GM12892 (cell line): ENCODE measurements at regions not wholly inside any gene's neighbourhood (a gene's known extent, or its start where the extent isn't known, plus 50 kb on each side); places are given as distances from the start of the nearest gene placed in this dataset.

Source experiments
- DNase-seq: peaks from one replicate; pipeline ENCODE4 v3.0.0; 2011; ENCODE audit not compliant: insufficient read length
- FAIRE-seq: peaks from 2 replicates; lab custom pipeline; 2011; peaks lifted over from hg19 to GRCh38; lab: Jason Lieb, UNC
- POLR2A ChIP-seq: IDR thresholded peaks from 2 replicates; pipeline ENCODE4 v1.6.1; 2011; ENCODE audit warnings: low read depth, low read length, control low read depth
- POLR2AphosphoS5 ChIP-seq: IDR thresholded peaks from 2 replicates; pipeline ENCODE4 v1.6.1; 2011; ENCODE audit warnings: low read depth, low read length, control low read depth
- TAF1 ChIP-seq: IDR thresholded peaks from 2 replicates; pipeline ENCODE4 v1.6.1; 2011; ENCODE audit warnings: low read depth, mild to moderate bottlenecking, control low read depth, low read length, borderline replicate concordance

GRCh38 chr12:127873306-127873705 is 393.7 kb upstream of the TMEM132C start:
- FAIRE-seq (no peak), DNase-seq (no peak)
- TF ChIP-seq POLR2AphosphoS5 (no peak), TAF1 (no peak), POLR2A (no peak)

GRCh38 chr12:127881371-127882140 is 385.4 kb upstream of the TMEM132C start:
- no peak for TF ChIP-seq TAF1
- TF ChIP-seq POLR2AphosphoS5 = no peak
- no peak for TF ChIP-seq POLR2A
- DNase-seq (no peak), FAIRE-seq (no peak)

GRCh38 chr12:127883013-127883412 is 384.0 kb upstream of the TMEM132C start:
- no peak for DNase-seq
- no peak for FAIRE-seq
- TF ChIP-seq POLR2A = no peak
- TF ChIP-seq TAF1 = no peak
- no peak for TF ChIP-seq POLR2AphosphoS5

GRCh38 chr12:127885954-127886750 is 380.8 kb upstream of the TMEM132C start:
- DNase-seq (no peak), FAIRE-seq (no peak)
- TF ChIP-seq TAF1 (no peak), POLR2AphosphoS5 (no peak), POLR2A (no peak)

- no peak for DNase-seq
- TF ChIP-seq POLR2A (no peak), POLR2AphosphoS5 (no peak), TAF1 (no peak)
- no peak for FAIRE-seq
These were observed 380.1 kb upstream of the TMEM132C start for GRCh38 chr12:127886827-127887226.

- FAIRE-seq = no peak
- no peak for TF ChIP-seq POLR2A
- no peak for TF ChIP-seq TAF1
- TF ChIP-seq POLR2AphosphoS5 = no peak
- no peak for DNase-seq
These were observed 377.8 kb upstream of the TMEM132C start for GRCh38 chr12:127888943-127889719.

GRCh38 chr12:127893895-127894609 is 372.9 kb upstream of the TMEM132C start:
- no peak for FAIRE-seq
- no peak for TF ChIP-seq POLR2A
- no peak for TF ChIP-seq POLR2AphosphoS5
- DNase-seq = no peak

GRCh38 chr12:127896661-127897060 is 370.3 kb upstream of the TMEM132C start:
- TF ChIP-seq POLR2A = no peak
- DNase-seq = no peak
- FAIRE-seq = no peak

GRCh38 chr12:127898616-127899015 is 368.4 kb upstream of the TMEM132C start:
- FAIRE-seq (no peak), DNase-seq (no peak)
- TF ChIP-seq POLR2A = no peak
- no peak for TF ChIP-seq TAF1
- TF ChIP-seq POLR2AphosphoS5 = no peak

- TF ChIP-seq POLR2A (no peak), TAF1 (no peak), POLR2AphosphoS5 (no peak)
- FAIRE-seq = no peak
- DNase-seq = no peak
These were observed 367.0 kb upstream of the TMEM132C start for GRCh38 chr12:127899971-127900370.

- no peak for DNase-seq
- TF ChIP-seq POLR2A (no peak), TAF1 (no peak), POLR2AphosphoS5 (no peak)
- no peak for FAIRE-seq
These were observed 366.6 kb upstream of the TMEM132C start for GRCh38 chr12:127900386-127900785.
